NCI-H2227 (cell line): ENCODE measurements at regions not wholly inside any gene's neighbourhood (a gene's known extent, or its start where the extent isn't known, plus 50 kb on each side); places are given as distances from the start of the nearest gene placed in this dataset.
A peak's percentile ranks its signal among the peaks of the same experiment; 100 is the strongest.

Experiments used
- DNase-seq: peaks from one replicate; lab custom pipeline; 2025; ENCODE audit not compliant: unreplicated experiment; lab: John Stamatoyannopoulos, UW

DNA sequence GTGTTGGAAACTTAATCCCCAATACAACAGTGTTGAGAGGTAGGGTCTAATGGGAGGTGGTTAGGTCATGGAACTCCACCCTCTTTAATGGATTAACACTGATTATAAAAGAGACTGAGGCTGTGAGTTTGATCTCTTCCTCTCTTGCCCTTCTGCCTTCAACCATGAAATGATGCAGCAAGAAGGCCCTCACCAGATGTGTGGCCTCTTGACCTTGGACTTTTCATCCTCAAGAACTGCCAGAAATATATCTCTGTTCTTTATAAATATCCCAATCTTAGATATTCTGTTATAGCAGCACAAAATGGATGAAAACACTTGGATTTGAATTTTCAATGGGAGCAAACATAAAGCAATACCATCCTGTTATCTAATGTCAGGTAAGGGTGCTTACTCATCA lies 67.6 kb downstream of the NMUR2 start:
- DNase-seq: no peak

GRCh38 chr5:152335461-152335860 lies 69.6 kb downstream of the NMUR2 start:
- DNase-seq: no peak

- DNase-seq: no peak
Observed at GRCh38 chr5:152332716-152333460, 72.2 kb downstream of the NMUR2 start.

DNA sequence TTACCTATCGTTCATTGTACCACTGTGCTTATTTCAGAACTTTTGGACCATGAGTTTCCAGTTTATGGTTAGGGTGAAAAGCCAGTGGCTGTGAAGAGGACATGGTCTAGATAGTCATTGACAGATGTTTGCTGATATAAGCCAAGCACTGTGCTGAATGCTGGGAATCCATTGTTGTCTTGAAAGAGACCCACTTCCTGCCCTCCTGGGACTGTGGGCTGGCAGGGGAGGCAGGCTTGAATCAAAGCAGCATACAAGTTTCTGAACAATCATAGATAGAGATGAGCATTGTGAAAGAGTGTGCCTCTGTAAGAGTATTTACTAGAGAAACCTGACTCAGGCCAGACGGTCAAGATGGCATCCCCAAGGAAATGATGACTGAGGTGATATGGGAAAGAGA lies 73.4 kb downstream of the NMUR2 start:
- no peak for DNase-seq

- no peak for DNase-seq
Observed at GRCh38 chr5:152331006-152331405, 74.1 kb downstream of the NMUR2 start.

DNA sequence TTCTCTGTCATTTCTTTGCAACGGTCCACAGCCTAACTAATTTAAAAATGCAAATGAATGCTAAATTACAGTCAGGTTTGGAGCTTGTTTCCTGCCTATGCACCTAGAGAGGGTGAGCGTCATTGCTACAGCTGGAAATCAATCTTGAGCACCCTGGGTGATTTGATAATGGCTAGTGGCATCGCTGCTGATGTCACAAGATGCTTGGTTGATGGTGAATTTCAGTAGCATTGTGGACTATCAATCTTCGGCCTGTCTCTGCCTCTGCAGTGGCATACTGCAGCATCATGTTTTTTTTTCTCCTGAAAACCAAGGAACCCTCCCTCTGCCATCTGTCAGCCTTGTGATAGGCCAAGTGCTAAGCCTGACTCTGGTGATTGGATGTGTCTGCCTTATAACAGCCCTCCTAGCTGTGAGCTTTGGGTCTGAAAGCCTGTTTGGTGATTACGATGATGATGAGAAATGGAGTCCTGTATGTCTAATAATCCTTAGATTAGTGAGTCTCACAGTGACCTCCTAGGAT lies 75.3 kb downstream of the NMUR2 start:
- DNase-seq: no peak

DNA sequence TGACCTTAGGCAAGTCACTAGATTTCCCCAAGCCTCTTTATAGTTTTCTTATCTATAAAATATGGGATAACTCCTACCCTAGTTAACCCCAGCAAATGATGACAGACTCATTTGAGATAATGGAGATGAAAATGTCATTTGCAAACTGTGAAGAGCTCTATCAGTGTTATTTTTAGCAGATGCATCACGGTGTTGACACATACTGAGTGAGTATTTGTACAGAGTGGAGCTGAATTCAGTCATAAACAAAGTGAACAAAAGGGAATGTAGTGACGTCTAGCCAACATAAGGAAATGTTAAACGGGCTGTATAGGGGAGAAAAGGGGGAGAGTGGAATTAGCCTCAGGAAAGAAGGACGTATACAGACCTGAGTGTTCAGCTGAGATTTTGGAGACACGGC lies 75.9 kb downstream of the NMUR2 start:
- DNase-seq: no peak

DNA sequence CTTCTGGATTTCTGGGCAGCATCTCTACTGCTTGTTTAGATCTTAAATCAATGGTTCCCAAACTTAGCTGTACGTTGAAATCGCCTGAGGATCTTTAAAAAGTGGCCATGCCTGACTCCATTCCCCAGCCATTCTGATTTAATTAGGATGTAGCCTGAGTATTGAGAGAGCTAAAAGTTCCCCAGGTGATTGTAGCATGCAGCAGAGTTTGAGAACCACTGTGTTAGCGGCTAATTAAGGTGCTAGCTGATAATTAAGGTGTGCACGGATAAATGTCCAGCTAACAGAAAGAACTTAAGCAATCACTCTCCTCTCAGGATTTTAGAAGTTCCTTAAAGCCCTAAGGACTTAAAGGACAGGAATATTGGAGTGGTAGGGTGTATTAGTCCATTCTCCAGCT lies 89.1 kb downstream of the NMUR2 start:
- DNase-seq: no peak

DNA sequence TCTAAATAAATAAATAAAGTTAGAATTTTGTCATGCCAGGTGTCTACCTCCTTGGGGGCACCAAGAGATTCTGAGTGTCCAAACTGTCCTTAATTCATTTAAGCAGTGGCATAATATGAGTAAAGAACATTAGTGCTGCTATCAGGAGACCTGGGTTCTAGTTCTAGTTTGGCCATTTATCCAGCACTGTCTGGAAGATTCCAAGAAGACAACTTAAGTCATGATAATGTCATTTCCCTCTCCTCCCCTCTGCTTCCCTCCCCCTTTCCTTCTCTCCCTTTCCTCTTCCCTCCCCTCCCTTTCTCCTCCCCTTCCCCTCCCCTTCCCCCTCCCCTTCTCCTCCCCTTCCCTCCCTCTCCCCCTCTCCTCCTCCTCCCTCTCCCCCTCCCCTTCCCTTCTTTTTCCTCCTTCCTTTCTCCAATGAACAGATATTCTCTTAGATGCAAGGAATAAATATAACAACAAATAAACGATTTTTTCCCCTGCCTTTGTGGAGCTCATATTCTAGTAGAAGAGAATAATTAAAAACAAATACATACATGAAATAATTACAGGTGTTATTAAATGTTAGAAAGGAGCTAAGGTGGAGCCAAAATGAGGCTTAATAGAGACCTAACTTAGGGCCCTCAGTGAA lies 90.8 kb downstream of the NMUR2 start:
- no peak for DNase-seq

DNA sequence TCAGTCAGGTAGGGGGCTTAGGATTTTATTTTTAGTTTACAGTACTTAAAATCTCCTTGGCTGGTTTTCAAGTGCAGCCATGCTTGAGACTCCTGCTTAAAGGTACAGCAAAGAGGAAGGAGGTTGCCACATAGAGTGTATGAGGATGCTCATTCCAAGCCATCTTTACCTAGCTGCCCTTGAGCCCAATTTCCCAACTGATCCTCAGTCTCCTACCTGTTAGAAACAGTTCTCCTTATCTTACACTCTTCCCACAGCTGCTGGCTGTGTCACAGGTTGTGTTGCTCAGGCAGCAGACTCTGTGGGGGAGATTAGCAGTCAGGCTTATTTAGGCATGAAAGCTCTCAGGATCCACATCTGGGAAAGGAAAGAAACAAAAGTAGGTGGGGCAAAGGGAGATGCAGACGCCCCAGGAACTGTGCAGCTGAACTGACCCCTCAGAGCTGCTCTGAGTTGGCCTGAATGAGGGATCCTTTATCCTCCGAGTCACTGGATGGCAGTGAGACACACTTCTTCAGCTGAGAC lies 95.1 kb downstream of the NMUR2 start:
- no peak for DNase-seq

DNA sequence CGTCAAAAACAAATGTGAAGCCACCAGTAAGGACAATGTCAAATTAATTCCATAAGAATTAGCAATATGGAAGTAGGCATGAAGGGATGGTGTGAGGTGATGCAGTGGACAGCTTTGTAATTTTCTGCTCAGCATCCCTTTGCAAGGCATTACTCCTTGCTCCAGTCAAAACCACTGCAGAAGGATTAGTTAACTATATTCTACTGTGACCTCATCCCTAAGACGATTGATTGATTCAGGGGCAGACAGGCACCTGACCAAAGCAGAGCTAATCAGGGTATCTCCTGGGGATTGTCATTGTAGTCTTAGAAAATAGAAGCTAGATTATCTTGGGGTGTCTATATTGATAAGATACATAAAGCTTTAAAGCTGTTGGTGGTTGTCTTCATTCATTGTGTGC lies 98.7 kb downstream of the NMUR2 start:
- DNase-seq: no peak

DNA sequence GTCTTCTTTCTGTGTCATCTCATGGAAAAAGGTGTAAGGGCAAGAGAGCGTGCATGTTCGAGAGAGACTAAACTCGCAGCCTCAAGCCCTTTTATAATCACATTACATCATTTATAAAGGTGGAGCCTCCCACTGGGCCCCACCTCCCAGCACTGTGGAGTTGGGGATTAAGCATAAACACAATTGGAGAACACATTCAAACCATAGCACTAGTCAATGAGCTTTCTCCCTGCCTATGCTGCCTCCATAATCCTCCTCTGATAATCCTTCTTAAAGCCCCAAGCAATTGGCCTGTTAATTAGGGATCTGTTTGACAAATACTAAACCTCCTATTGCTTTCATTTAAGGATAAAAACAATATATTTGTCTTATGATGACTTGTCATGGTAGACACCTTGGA lies 99.6 kb downstream of the NMUR2 start:
- DNase-seq: no peak

GRCh38 chr5:152303841-152304240 lies 101.2 kb downstream of the NMUR2 start:
- DNase-seq: no peak

- DNase-seq: no peak
Observed at GRCh38 chr5:152297866-152298265, 107.2 kb downstream of the NMUR2 start.

GRCh38 chr5:152293189-152293588 lies 111.9 kb downstream of the NMUR2 start:
- no peak for DNase-seq

DNA sequence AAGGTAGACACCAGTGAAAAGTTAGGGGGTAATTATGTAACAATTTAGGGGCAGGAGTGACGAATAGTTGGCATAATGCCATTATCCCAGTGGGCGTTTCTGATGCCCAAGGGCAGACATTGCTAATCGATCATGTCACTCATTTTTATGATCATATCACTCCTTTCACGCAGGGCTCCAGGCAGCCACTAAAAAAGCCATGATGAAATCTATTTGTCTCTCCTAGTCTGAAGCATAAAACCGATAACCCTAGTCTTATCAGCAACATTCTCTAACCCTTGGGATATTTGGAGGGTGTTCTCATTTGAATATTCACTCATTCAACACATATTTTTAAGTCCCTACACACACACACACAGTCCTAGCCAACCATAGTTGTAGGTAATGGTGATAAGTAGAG lies 114.9 kb downstream of the NMUR2 start:
- no peak for DNase-seq

GRCh38 chr5:152288917-152289595 lies 116.0 kb downstream of the NMUR2 start:
- peak; percentile 15 for DNase-seq

DNA sequence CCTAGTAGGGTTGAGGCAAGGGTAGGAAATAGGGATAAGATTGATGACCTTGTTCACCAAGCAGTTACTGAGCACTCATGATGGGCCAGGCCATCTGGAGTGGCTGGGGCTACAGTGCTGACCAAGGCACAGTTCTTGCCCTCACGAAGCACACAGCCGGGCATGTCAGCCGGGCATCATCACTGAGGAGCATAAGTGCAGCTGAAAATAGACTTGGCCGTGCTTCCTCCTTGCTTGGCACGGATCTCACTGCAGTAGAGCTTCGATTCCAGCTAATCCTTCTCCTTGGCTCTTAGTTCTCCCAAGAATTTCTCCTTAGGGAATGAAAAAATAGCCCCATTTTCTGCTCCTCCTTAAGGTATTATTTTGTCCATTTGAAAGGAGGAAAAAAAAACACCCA lies 116.6 kb downstream of the NMUR2 start:
- no peak for DNase-seq

DNA sequence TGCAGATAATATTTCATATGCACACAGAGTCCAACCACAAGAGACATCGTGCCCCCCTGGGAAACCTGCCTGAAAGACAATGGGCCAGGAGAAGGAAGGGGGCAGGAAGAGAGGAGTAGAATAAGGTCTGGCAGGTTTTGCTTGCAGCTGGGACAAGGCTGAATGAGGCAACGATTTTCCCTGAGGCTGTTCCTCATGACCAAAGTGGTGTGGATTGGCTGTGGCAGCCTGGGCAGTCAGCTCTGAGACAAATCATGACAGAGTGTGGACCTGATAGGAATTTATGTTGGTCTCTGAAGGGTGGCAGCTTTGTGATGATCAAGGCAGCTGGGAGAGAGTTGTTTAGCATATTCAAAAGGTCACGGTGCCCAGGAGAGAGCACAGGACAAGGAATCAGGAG lies 119.3 kb downstream of the NMUR2 start:
- no peak for DNase-seq

DNA sequence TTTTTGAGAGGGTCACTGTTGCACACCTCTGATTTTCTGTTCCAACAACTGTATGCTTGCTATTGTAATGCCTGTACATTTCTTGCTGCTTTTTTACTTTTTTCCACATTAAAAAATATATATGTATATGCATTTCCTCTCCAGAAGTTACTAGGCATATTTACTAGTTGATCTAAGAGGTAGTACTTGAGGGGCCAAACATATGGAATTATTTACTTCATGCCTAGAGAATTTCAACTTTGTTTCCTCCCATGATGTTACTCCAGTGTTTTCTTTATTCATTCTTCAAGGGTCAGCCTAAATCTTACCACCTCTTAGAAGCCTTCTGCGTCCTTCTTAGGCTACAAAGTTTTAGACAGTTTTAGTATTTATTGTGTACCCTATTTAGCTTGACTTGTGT lies 122.7 kb downstream of the NMUR2 start:
- DNase-seq: no peak

DNA sequence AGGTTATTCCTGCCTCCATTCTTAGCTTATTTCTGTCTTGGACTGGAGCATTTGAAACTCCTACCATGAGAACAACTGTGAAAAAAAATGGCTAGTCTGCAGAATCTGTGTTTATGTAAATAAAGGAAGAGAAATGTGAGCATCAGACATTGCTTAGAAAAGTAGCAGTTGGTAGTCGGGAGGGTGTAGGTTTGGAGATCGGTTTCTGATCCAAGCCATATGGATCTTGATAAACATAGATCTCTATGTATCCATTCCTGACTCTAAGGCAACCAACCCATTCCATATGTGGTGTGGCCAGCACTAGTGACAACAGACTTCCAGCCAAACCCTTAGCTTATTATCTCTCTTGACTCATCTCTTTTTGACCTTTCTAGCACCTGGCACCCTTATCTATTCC lies 127.1 kb downstream of the NMUR2 start:
- DNase-seq: no peak

GRCh38 chr5:152274224-152274623 lies 130.9 kb downstream of the NMUR2 start:
- DNase-seq: no peak
